ENCODE measurements at regions not wholly inside any gene's neighbourhood (a gene's known extent, or its start where the extent isn't known, plus 50 kb on each side); places are given as distances from the start of the nearest gene placed in this dataset.
A peak's percentile ranks its signal among the peaks of the same experiment; 100 is the strongest.

- H3K9me3 ChIP-seq (ENCODE audit: control insufficient read depth, low read depth, low read length) = no peaks in the 10 kb centered on the region
- no peak for TF ChIP-seq CTCF (optimal IDR thresholded peaks at IDR 0.05 in 1 of 3, IDR thresholded peaks at IDR 0.05 in 1 of 3, conservative IDR thresholded peaks at IDR 0.05 in 1 of 3; ENCODE audit: extremely low read depth in 1 of 3, insufficient read depth in 2 of 3, low read length in 3 of 3)
- TF ChIP-seq EZH2 (IDR thresholded peaks at IDR 0.05; ENCODE audit: low read length) = no peak
- DNase-seq (ENCODE audit: low read depth, low spot score) (no peak), FAIRE-seq (no peak)
- H3K4me1 ChIP-seq (ENCODE audit: control insufficient read depth, extremely low read depth, insufficient read depth, low read length) = no peaks in the 10 kb centered on the region
- H3K36me3 ChIP-seq (ENCODE audit: control insufficient read depth in 2 of 2, extremely low read depth in 1 of 2, insufficient read depth in 2 of 2, low read length in 2 of 2) = no peaks in the 10 kb centered on the region
- H3K9me1 ChIP-seq (ENCODE audit: control insufficient read depth, extremely low read depth, insufficient read depth, low read length) = no peaks in the 10 kb centered on the region
- no peaks in the 10 kb centered on the region for H4K20me1 ChIP-seq (ENCODE audit: control insufficient read depth, extremely low read depth, insufficient read depth, low read length)
- no peak overlapping the region for H3K4me3 ChIP-seq (ENCODE audit: control insufficient read depth in 2 of 3, extremely low read depth in 1 of 3, insufficient read depth in 2 of 3, low read depth in 1 of 3, low read length in 3 of 3)
- no peaks in the 10 kb centered on the region for H3K79me2 ChIP-seq (ENCODE audit: control insufficient read depth, insufficient read depth, low read length)
- no peak overlapping the region for H3K4me2 ChIP-seq (ENCODE audit: control insufficient read depth, extremely low read depth, insufficient read depth, low read depth, low read length)
- H3K27ac ChIP-seq (ENCODE audit: control insufficient read depth, insufficient read depth, low read length) = no peak overlapping the region
- H2AFZ ChIP-seq (ENCODE audit: control insufficient read depth, low read length) = no peak overlapping the region
- dilution Hi-C loops (cut with MboI; ENCODE audit: extremely low pct_ligation_motif_present, low sequenced_read_pairs) = no loop called here
- H3K9ac ChIP-seq (ENCODE audit: control insufficient read depth, extremely low read depth, insufficient read depth, low read length) = no peak overlapping the region
- peaks cover 5% of the 10 kb centered on the region for H3K27me3 ChIP-seq (ENCODE audit: control insufficient read depth, extremely low read depth, insufficient read depth, low read length)
These were observed 319.2 kb downstream of the PHKB start for GRCh38 chr16:47780213-47780875.

GRCh38 chr16:47779201-47780016 lies 318.3 kb downstream of the PHKB start:
- DNase-seq (ENCODE audit: low read depth, low spot score) = no peak
- H3K4me3 ChIP-seq (ENCODE audit: control insufficient read depth in 2 of 3, extremely low read depth in 1 of 3, insufficient read depth in 2 of 3, low read depth in 1 of 3, low read length in 3 of 3) = no peak overlapping the region
- no peak overlapping the region for H2AFZ ChIP-seq (ENCODE audit: control insufficient read depth, low read length)
- no peaks in the 10 kb centered on the region for H3K9me1 ChIP-seq (ENCODE audit: control insufficient read depth, extremely low read depth, insufficient read depth, low read length)
- H3K36me3 ChIP-seq (ENCODE audit: control insufficient read depth in 2 of 2, extremely low read depth in 1 of 2, insufficient read depth in 2 of 2, low read length in 2 of 2) = no peaks in the 10 kb centered on the region
- no peak overlapping the region for H3K9ac ChIP-seq (ENCODE audit: control insufficient read depth, extremely low read depth, insufficient read depth, low read length)
- H3K27me3 ChIP-seq (ENCODE audit: control insufficient read depth, extremely low read depth, insufficient read depth, low read length) = peaks cover 5% of the 10 kb centered on the region
- H3K9me3 ChIP-seq (ENCODE audit: control insufficient read depth, low read depth, low read length) = no peaks in the 10 kb centered on the region
- no peaks in the 10 kb centered on the region for H3K4me1 ChIP-seq (ENCODE audit: control insufficient read depth, extremely low read depth, insufficient read depth, low read length)
- peak; percentile 41 for FAIRE-seq
- H3K27ac ChIP-seq (ENCODE audit: control insufficient read depth, insufficient read depth, low read length) = no peak overlapping the region
- no peaks in the 10 kb centered on the region for H4K20me1 ChIP-seq (ENCODE audit: control insufficient read depth, extremely low read depth, insufficient read depth, low read length)
- dilution Hi-C loops (cut with MboI; ENCODE audit: extremely low pct_ligation_motif_present, low sequenced_read_pairs) = no loop called here
- no peak overlapping the region for H3K4me2 ChIP-seq (ENCODE audit: control insufficient read depth, extremely low read depth, insufficient read depth, low read depth, low read length)
- no peak for TF ChIP-seq EZH2 (IDR thresholded peaks at IDR 0.05; ENCODE audit: low read length)
- H3K79me2 ChIP-seq (ENCODE audit: control insufficient read depth, insufficient read depth, low read length) = no peaks in the 10 kb centered on the region
